ENCODE measurements at regions not wholly inside any gene's neighbourhood (a gene's known extent, or its start where the extent isn't known, plus 50 kb on each side); places are given as distances from the start of the nearest gene placed in this dataset.

- 0 out of 2 replicates have a peak, but pooled peaks have one; percentile 30 for TF ChIP-seq HMGXB3 (CRISPR knock-in tag; IDR thresholded peaks at IDR 0.05; ENCODE audit: borderline replicate concordance)
- no peak for TF ChIP-seq CBX2 (IDR thresholded peaks at IDR 0.05; ENCODE audit: low read depth, low read length)
- no peak for TF ChIP-seq CBX2 (CRISPR knock-in tag; IDR thresholded peaks at IDR 0.05; ENCODE audit: low read depth)
- no peak for TF ChIP-seq RFXANK (CRISPR knock-in tag; IDR thresholded peaks at IDR 0.05)
- no peak for TF ChIP-seq ZNF484 (CRISPR knock-in tag; IDR thresholded peaks at IDR 0.05; ENCODE audit: borderline replicate concordance, low read depth)
- TF ChIP-seq REST (IDR thresholded peaks at IDR 0.05; ENCODE audit: borderline replicate concordance in 1 of 2, low read depth in 1 of 2, low read length in 2 of 2), result peak; percentile 86 to 98
- TF ChIP-seq HNRNPK (IDR thresholded peaks at IDR 0.05; ENCODE audit: low read depth, low read length, poor library complexity, severe bottlenecking), result no peak
- no peak for TF ChIP-seq ZNF607 (CRISPR knock-in tag; IDR thresholded peaks at IDR 0.05; ENCODE audit: borderline replicate concordance)
- 0 out of 2 replicates have a peak, but pooled peaks have one; percentile 18 for TF ChIP-seq PATZ1 (CRISPR knock-in tag; IDR thresholded peaks at IDR 0.05)
- TF ChIP-seq SRY (CRISPR knock-in tag; IDR thresholded peaks at IDR 0.05), result 0 out of 2 replicates have a peak, but pooled peaks have one; percentile 41
- TF ChIP-seq ZNF543 (CRISPR knock-in tag; IDR thresholded peaks at IDR 0.05), result no peak
- TF ChIP-seq TSC22D2 (CRISPR knock-in tag; IDR thresholded peaks at IDR 0.05; ENCODE audit: borderline replicate concordance), result 0 out of 2 replicates have a peak, but pooled peaks have one; percentile 43
- TF ChIP-seq KDM2A (CRISPR knock-in tag; IDR thresholded peaks at IDR 0.05; ENCODE audit: borderline replicate concordance, low read depth), result no peak
- peak; percentile 57; the same call in 1 of the 2 replicates for TF ChIP-seq MEIS2 (CRISPR knock-in tag; IDR thresholded peaks at IDR 0.05)
- peak; percentile 19; the same call in 1 of the 2 replicates for TF ChIP-seq SAP130 (CRISPR knock-in tag; IDR thresholded peaks at IDR 0.05; ENCODE audit: low read depth)
- no peak for TF ChIP-seq KMT2B (CRISPR knock-in tag; IDR thresholded peaks at IDR 0.05)
- TF ChIP-seq ZNF441 (CRISPR knock-in tag; IDR thresholded peaks at IDR 0.05; ENCODE audit: borderline replicate concordance), result no peak; the same call in 1 of the 2 replicates
- no peak for TF ChIP-seq ZNF577 (CRISPR knock-in tag; IDR thresholded peaks at IDR 0.05; ENCODE audit: borderline replicate concordance, low read depth)
- no peak for TF ChIP-seq ZNF740 (CRISPR knock-in tag; IDR thresholded peaks at IDR 0.05)
Measured at GRCh38 chr3:139797724-139798343, 120.1 kb upstream of the NMNAT3 start (continued).
